K562 (cell line): ENCODE measurements at regions not wholly inside any gene's neighbourhood (a gene's known extent, or its start where the extent isn't known, plus 50 kb on each side); places are given as distances from the start of the nearest gene placed in this dataset.

Experiments used
- ATAC-seq: fragments of 200-7000 bp; cut with Tn5 transposase; 3 replicates; pipeline ENCODE4 v1.9.1; 2020; ENCODE audit warnings: moderate library complexity
- BruUV-seq: library from RNA; stranded (reverse); fragments of 400-500 nt; replicated peaks from 2 replicates; lab custom pipeline; 2021; lab: Mats Ljungman, UMichigan
- CTCF ChIA-PET: fragments of 300-600 bp; formaldehyde crosslinking; extraction: SDS; loops from one replicate; lab custom pipeline; 2021; ENCODE audit warnings: low intra/inter-chr PET ratio; lab: Yijun Ruan, JAX
- POLR2A ChIA-PET: fragments of 300-600, 350-650 bp; sonication (Branson Sonifier 250); formaldehyde crosslinking; extraction: SDS; loops from one replicate; lab custom pipeline; 2021; ENCODE audit warnings: antibody characterized with exemption, inconsistent platforms; lab: Yijun Ruan, JAX
- DNase-seq, 4 experiments: peaks; one replicate each; pipeline versions ENCODE4 v3.0.0 to v3.0.0-alpha.2; 2011 to 2018; ENCODE audit warnings: low spot score in 3 of 4, mixed read lengths in 3 of 4; ENCODE audit errors: extremely low read depth in 1 of 4
- FAIRE-seq: peaks from 2 replicates; lab custom pipeline; 2011; peaks lifted over from hg19 to GRCh38; lab: Jason Lieb, UNC
- H2AFZ ChIP-seq: 2 replicates; pipeline ENCODE4 v1.6.0; 2011; ENCODE audit warnings: low read depth, low read length, control low read depth, inconsistent platforms
- H3K27ac ChIP-seq: fragments of 200-600 bp; 3 replicates; pipeline ENCODE4 v1.8.0; 2011; ENCODE audit warnings: low read depth, mild to moderate bottlenecking, control low read depth, inconsistent platforms, low read length, moderate library complexity, mixed read lengths; ENCODE audit errors: extremely low read depth
- H3K27me3 ChIP-seq, 2 experiments: fragments of 300-600 bp in 1 of 2; 2 replicates in 1 of 2; 3 replicates in 1 of 2; pipeline versions ENCODE4 v1.6.0 to v1.8.0; 2011; ENCODE audit warnings: inconsistent platforms in 2 of 2, low read length in 2 of 2, mild to moderate bottlenecking in 1 of 2, mixed read lengths in 1 of 2, moderate library complexity in 1 of 2; ENCODE audit not compliant: control insufficient read depth in 2 of 2, insufficient read depth in 2 of 2
- H3K36me3 ChIP-seq: fragments of 300-600 bp; 3 replicates; pipeline ENCODE4 v1.8.0; 2011; ENCODE audit warnings: mild to moderate bottlenecking, low read length, inconsistent platforms; ENCODE audit not compliant: control insufficient read depth, insufficient read depth
- H3K4me1 ChIP-seq, 2 experiments: fragments of 200-600 bp in 1 of 2; replicated peaks in 1 of 2; 2 replicates in 1 of 2; 3 replicates in 1 of 2; pipeline versions ENCODE4 v1.5.1 to v1.8.0; 2011; ENCODE audit warnings: inconsistent platforms in 2 of 2, low read length in 2 of 2, mild to moderate bottlenecking in 1 of 2, mixed read lengths in 1 of 2, moderate library complexity in 1 of 2; ENCODE audit not compliant: control insufficient read depth in 2 of 2, insufficient read depth in 2 of 2
- H3K4me2 ChIP-seq: 2 replicates; pipeline ENCODE4 v1.6.1; 2011; ENCODE audit warnings: low read length, control low read depth, inconsistent platforms, mixed read lengths; ENCODE audit not compliant: insufficient read depth
- H3K4me3 ChIP-seq: fragments of 200-600 bp; sonication (generic), shearing (Covaris generic); 2 replicates; pipeline ENCODE4 v1.5.1; 2016; ENCODE audit warnings: control low read depth, inconsistent platforms
- H3K79me2 ChIP-seq: fragments of 200-600 bp; 3 replicates; pipeline ENCODE4 v1.8.0; 2011; ENCODE audit warnings: low read length, inconsistent platforms; ENCODE audit not compliant: control insufficient read depth, insufficient read depth
- H3K9ac ChIP-seq, 2 experiments: 2 replicates each; pipeline versions ENCODE4 v1.6.0 to v1.6.1; 2011; ENCODE audit warnings: low read depth in 2 of 2, low read length in 2 of 2, control low read depth in 1 of 2, inconsistent platforms in 1 of 2, mild to moderate bottlenecking in 1 of 2, mixed read lengths in 1 of 2; ENCODE audit not compliant: insufficient read depth in 1 of 2
- H3K9me1 ChIP-seq: one replicate; pipeline ENCODE4 v1.6.0; 2011; ENCODE audit warnings: inconsistent platforms, mild to moderate bottlenecking, low read length, moderate library complexity; ENCODE audit not compliant: control insufficient read depth, insufficient read depth
- H3K9me3 ChIP-seq: replicated peaks from 2 replicates; pipeline ENCODE4 v1.5.1; 2011; ENCODE audit warnings: low read depth, low read length, inconsistent platforms; ENCODE audit not compliant: control insufficient read depth, insufficient read depth
- H4K20me1 ChIP-seq: replicated peaks from 2 replicates; pipeline ENCODE4 v1.6.1; 2011; ENCODE audit warnings: low read length, inconsistent platforms, mixed read lengths; ENCODE audit not compliant: control insufficient read depth, insufficient read depth
- NFE2L1 ChIP-seq: fragments of 450-650 bp; IDR thresholded peaks from 2 replicates; pipeline ENCODE4 v1.6.1; 2016; ENCODE audit warnings: missing genetic modification characterization, low read depth, mild to moderate bottlenecking, missing compliant biosample characterization, moderate library complexity, borderline replicate concordance
- NR2C2 ChIP-seq, 2 experiments: fragments of 200-800 bp in 1 of 2; sonication (Bioruptor generic) in 1 of 2; sonication (generic) in 1 of 2; formaldehyde crosslinking in 1 of 2; IDR thresholded peaks; 2 replicates each; pipeline versions ENCODE4 v1.6.1 to v1.8.0; 2016 to 2022; ENCODE audit warnings: mild to moderate bottlenecking in 1 of 2, missing compliant biosample characterization in 1 of 2, missing genetic modification characterization in 1 of 2, missing genetic modification reagents in 1 of 2
- TAF7 ChIP-seq: fragments of 450-650 bp; IDR thresholded peaks from 2 replicates; pipeline ENCODE4 v1.6.1; 2016; ENCODE audit warnings: missing genetic modification characterization, missing compliant biosample characterization
- ZFP30 ChIP-seq: fragments of 250-450 bp; sonication (Bioruptor Pico); IDR thresholded peaks from 2 replicates; pipeline ENCODE4 v1.8.0; 2022; ENCODE audit warnings: moderate library complexity, mild to moderate bottlenecking, inconsistent platforms, borderline replicate concordance
- ZNF239 ChIP-seq: fragments of 250-450 bp; sonication (Bioruptor Pico); IDR thresholded peaks from 2 replicates; pipeline ENCODE4 v1.4.0; 2020; ENCODE audit warnings: mild to moderate bottlenecking
- WGBS: fragments of 100-300 bp; shearing (Covaris generic); methylation state at CpG from one replicate; pipeline ENCODE4 v1.1.6; 2016; ENCODE audit warnings: low coverage, mixed read lengths; ENCODE audit not compliant: insufficient coverage; ENCODE audit errors: missing lambda C conversion rate; 5-methylcytosine and 5-hydroxymethylcytosine counted together
- in situ Hi-C: fragments of 300-500 bp; cut with MboI; formaldehyde crosslinking; loops from 4 replicates; pipeline ENCODE4 v1.15.0; 2018; ENCODE audit warnings: inconsistent platforms, mixed read lengths
- intact Hi-C: fragments of 100-400 bp; cut with micrococcal nuclease; formaldehyde crosslinking; loops from 2 replicates; pipeline ENCODE4 v1.14.2; 2022
- TF ChIP-seq, protein P1 (sequence below), 3 experiments: fragments of 200-800 bp in 1 of 3; sonication (Bioruptor generic) in 1 of 3; sonication (generic) in 1 of 3; formaldehyde crosslinking in 1 of 3; IDR thresholded peaks; 2 replicates each; pipeline versions ENCODE4 v1.6.1 to v1.8.0; 2016 to 2022; ENCODE audit warnings: mild to moderate bottlenecking in 2 of 3, missing compliant biosample characterization in 2 of 3, missing genetic modification characterization in 2 of 3, missing genetic modification reagents in 1 of 3
- TF ChIP-seq, protein P2 (sequence below): sonication (generic); formaldehyde crosslinking; IDR thresholded peaks from 2 replicates; pipeline ENCODE4 v1.8.0; 2022; ENCODE audit warnings: mild to moderate bottlenecking, missing genetic modification reagents, borderline replicate concordance
- TF ChIP-seq, protein P3 (sequence below): sonication (generic); formaldehyde crosslinking; IDR thresholded peaks from 2 replicates; pipeline ENCODE4 v1.8.1; 2022; ENCODE audit warnings: missing genetic modification reagents
- TF ChIP-seq, protein P4 (sequence below): fragments of 250-450 bp; sonication (Bioruptor Pico); IDR thresholded peaks from 2 replicates; pipeline ENCODE4 v1.4.0; 2020; ENCODE audit warnings: mild to moderate bottlenecking

DNA sequence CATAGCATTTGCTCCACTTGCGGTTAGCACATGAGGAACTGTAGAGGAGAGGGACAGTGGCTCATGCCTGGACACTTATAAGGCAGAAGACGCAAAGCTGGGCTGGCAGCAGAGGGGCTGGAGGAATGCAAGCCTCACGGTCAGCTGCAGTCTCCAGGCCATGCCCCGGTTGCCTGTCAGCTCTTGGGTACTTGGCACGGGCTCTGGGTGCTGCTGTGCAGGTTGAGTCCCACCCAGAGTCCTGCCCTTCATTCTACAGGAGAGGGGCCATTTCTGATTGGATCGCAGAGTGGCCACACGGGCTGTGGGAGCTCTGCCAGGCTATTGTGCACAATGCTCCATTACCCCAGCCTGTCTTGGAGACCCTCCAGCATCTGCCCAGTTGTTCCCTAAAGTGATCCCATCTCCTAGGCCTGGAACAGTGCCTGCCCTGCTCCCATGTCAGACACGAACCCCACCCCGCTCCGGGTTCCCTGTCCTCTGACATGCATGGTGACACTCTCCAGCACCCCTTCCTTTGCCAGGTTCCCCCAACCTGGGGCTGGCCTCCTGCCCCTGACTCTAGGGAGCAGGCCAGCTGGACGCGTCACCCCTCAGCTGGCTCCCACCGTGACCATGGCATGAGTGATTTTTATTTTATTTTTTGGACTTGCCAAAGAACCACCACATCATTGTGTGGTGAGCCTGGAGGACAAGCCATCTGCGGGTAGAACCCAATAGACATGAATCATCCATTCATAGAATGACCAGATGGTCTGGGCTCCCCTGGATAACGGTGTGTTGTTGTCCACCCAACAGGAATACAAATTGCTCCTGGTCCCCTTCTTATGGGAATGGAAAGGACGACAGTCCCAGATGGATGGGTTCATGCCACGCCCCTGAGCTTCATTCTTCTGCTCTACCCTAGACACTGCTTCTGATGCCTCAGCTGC lies 51.0 kb upstream of the KLF13 start:
- no TSS peak for BruUV-seq
- H4K20me1 ChIP-seq, result no peaks in the 10 kb centered on the region; the same call in 1 of the 2 replicates
- no peaks in the 10 kb centered on the region for H3K36me3 ChIP-seq
- no peak overlapping the region for H2AFZ ChIP-seq
- H3K27ac ChIP-seq, result no peak overlapping the region
- TF ChIP-seq ZNF239 (CRISPR knock-in tag) (no peak), NFE2L1 (no peak), ZFP30 (CRISPR knock-in tag) (no peak), NR2C2 (CRISPR knock-in tag; IDR thresholded peaks at IDR 0.05) (no peak), NR2C2 (tag; IDR thresholded peaks at IDR 0.05) (no peak), TAF7 (tag) (no peak)
- TF ChIP-seq, protein P1, sequence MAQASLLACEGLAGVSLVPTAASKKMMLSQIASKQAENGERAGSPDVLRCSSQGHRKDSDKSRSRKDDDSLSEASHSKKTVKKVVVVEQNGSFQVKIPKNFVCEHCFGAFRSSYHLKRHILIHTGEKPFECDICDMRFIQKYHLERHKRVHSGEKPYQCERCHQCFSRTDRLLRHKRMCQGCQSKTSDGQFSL (CRISPR knock-in tag; IDR thresholded peaks at IDR 0.05), result no peak
- TF ChIP-seq, protein P1 (tag; IDR thresholded peaks at IDR 0.05), result no peak
- TF ChIP-seq, protein P2, sequence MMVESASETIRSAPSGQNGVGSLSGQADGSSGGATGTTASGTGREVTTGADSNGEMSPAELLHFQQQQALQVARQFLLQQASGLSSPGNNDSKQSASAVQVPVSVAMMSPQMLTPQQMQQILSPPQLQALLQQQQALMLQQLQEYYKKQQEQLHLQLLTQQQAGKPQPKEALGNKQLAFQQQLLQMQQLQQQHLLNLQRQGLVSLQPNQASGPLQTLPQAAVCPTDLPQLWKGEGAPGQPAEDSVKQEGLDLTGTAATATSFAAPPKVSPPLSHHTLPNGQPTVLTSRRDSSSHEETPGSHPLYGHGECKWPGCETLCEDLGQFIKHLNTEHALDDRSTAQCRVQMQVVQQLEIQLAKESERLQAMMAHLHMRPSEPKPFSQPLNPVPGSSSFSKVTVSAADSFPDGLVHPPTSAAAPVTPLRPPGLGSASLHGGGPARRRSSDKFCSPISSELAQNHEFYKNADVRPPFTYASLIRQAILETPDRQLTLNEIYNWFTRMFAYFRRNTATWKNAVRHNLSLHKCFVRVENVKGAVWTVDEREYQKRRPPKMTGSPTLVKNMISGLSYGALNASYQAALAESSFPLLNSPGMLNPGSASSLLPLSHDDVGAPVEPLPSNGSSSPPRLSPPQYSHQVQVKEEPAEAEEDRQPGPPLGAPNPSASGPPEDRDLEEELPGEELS (CRISPR knock-in tag), result no peak
- TF ChIP-seq, protein P3, sequence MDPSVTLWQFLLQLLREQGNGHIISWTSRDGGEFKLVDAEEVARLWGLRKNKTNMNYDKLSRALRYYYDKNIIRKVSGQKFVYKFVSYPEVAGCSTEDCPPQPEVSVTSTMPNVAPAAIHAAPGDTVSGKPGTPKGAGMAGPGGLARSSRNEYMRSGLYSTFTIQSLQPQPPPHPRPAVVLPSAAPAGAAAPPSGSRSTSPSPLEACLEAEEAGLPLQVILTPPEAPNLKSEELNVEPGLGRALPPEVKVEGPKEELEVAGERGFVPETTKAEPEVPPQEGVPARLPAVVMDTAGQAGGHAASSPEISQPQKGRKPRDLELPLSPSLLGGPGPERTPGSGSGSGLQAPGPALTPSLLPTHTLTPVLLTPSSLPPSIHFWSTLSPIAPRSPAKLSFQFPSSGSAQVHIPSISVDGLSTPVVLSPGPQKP, result no peak
- TF ChIP-seq, protein P4, sequence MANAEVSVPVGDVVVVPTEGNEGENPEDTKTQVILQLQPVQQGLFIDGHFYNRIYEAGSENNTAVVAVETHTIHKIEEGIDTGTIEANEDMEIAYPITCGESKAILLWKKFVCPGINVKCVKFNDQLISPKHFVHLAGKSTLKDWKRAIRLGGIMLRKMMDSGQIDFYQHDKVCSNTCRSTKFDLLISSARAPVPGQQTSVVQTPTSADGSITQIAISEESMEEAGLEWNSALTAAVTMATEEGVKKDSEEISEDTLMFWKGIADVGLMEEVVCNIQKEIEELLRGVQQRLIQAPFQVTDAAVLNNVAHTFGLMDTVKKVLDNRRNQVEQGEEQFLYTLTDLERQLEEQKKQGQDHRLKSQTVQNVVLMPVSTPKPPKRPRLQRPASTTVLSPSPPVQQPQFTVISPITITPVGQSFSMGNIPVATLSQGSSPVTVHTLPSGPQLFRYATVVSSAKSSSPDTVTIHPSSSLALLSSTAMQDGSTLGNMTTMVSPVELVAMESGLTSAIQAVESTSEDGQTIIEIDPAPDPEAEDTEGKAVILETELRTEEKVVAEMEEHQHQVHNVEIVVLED (CRISPR knock-in tag), result no peak
- ATAC-seq, result no peak
- no peak for DNase-seq
- peaks cover 0 to 53% of the 10 kb centered on the region in 2 experiments; a peak in 3 of 5 replicates for H3K27me3 ChIP-seq
- ChIA-PET POLR2A (interaction anchor here (0.6 kb wide), 1 partner anchor 11 kb away, joined by 3 read pairs; no protein-coding TSS in a partner anchor), CTCF (no interaction called here)
- no peak overlapping the region for H3K4me2 ChIP-seq
- intact Hi-C loops (no loop called here), in situ Hi-C loops (no loop called here)
- no peak for FAIRE-seq
- no peak overlapping the region; a peak in 1 of 4 replicates for H3K9ac ChIP-seq
- H3K9me3 ChIP-seq, result no peaks in the 10 kb centered on the region
- 2% methylated on average over 13 of the region's 17 CpGs for WGBS
- H3K4me3 ChIP-seq, result no peak overlapping the region
- no peaks in the 10 kb centered on the region for H3K79me2 ChIP-seq
- H3K9me1 ChIP-seq, result peaks cover 4% of the 10 kb centered on the region
- H3K4me1 ChIP-seq, result peaks cover 0 to 3% of the 10 kb centered on the region in 2 experiments; a peak in 1 of 5 replicates
